GM04504 (cell line): ENCODE measurements at regions not wholly inside any gene's neighbourhood (a gene's known extent, or its start where the extent isn't known, plus 50 kb on each side); places are given as distances from the start of the nearest gene placed in this dataset.
A peak's percentile ranks its signal among the peaks of the same experiment; 100 is the strongest.

ENCODE experiments used
- DNase-seq: peaks from one replicate; pipeline ENCODE4 v3.0.0-alpha.2; 2012; ENCODE audit warnings: low read depth

DNA sequence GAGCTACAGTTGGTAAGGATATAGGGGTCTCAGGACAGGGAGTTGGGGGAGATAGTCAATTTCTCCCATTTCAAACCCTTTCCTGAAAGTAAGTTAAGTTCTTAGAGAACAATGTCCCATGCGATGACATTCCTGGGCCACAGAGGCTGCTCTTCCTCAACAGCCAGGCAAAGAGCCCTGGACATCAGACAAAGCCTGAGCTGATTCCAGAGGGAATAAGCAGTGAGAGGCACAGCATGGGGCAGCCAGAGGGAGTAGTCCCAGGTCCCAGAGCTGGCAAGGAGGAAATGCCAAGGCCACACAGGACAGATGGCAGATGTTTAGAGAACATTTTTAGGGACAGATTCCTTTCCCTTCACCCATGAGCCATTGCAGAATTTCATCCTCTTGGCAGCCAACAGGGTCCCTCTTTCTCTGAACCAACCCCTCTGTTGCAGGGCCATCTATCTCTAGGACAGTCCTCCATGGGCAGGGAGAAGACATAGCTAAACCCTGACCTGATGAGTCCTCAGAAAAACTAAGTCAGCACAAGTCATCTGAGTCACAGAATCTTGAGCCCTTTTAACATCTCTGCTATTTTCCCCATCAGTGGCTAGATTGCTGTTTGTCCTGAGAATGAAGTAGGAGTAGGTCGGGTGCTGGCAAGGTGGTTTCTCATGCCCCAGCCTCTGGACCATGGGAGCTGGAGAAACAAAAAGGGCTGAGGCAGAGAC, 60.3 kb upstream of the CALM2 start:
- DNase-seq = no peak

DNA sequence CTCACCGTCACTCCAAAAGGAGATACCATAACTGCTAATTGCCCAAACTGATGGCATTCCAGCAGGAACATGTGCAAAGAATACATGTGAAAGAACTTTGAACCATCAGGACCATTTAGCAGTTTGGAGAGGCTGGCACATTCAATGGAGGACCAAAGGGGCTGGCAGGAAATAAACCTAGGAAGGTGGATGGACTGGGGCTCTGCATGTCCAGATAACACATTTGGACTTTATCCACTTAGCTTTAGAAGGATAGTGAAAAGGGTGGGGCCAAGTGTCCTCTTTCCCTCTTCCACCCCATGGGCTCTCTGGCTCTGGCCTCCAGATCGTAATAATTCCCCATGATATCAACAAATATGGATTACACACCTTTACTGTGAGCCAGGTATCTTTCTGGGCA, 58.8 kb upstream of the CALM2 start:
- no peak for DNase-seq

DNA sequence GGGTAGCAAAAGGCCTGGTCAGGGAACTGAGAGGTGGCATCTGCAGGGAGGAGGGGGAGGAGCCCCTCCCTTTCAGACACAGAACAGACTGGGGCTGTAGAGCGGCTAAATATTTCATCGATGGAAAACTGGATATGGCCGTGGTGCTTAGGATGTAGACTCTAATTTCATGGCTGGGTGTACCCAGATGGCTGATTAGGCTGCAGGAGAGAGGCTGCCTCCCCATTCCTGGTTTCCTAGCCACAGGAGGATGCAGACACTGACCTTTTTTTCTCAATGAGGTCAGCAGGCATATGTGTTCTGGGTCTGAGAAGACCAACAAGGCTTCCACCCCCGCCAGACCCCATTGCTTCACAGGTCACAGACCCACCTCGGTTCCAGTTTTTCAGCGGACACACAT, 58.1 kb upstream of the CALM2 start:
- no peak for DNase-seq

DNA sequence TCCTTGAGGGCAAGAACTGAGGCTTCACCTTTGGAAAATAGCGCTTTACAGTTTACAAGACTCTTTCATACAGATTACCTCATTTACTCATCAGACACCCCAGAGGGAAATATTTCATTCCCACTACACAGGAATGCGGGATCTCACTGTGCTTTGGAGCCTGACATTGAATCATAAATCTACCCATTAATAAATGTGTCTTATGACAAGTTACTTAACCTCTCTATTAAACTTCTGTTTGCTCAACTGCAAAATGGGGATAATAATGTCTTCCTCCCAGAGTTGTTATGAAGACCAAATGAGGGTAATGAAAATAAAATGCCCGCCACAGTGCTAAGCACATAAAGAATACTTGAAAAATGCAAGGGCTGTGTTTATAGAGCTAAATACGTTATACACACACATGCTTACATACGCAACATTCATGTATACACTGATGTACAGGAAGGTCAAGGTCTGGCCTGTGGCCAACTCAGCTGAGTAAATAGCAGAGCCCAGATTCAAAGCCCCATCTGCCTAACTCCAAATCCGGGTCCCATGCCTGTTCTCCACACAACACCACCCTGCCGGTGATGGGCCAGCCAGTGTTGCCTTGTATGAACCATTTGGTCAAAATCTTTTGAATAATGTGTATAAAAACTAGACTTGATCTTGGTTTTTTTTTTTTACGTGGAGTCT, 56.6 kb upstream of the CALM2 start:
- DNase-seq = no peak

DNA sequence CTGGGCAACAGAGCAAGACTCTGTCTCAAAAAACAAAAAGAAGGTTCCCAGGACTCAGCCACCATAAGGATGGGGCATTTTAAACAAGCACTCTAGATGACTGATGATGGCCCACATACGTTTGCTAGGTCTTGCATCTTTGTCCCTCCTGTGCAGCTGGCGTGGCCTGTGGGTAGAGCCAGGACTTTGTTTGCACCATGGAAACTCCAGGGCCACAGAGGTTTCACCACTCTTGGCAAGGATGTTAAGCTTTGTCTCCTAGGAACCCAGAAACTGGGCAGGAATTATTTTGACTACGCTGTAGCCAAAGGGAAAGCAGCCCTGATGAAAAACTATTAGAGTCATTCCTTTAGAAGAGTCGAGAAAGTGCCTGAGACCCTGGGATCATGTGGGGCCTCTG, 54.1 kb upstream of the CALM2 start:
- DNase-seq = peak; percentile 68

DNA sequence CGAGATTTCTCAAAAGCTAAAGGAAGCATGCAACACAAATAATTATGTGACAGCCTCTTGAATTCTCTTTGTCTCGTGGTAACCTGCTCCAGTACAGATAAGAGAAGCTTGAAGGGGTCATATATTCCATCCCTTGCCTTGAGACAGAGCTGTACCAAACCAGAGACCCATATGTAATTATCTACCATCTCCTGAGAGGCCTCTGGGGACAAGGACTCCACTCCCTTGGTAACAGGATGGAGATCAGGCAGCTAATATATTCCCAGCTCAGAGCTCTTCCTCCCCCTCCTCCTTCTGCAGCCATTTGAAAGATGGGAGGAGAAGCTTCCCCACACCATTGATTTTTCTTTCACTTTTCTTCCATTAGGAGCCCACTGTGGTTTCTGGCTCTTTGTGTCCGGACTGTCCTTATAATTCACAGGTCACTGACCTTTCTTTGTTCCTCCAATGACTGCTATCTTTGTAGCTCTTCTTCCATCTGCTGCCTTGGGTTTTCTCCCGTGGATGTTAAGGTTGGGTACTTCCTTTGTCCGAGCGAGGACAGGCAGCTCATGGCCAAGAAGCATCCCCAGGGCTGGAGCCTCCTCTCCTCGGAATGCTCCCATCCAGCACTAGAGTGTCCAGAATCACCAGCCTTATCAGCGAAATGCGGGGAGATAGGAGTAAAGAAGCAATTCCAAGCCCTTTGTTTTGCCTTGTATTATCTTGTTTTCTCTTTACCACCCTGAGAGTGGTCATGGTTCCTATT, 51.4 kb upstream of the CALM2 start:
- no peak for DNase-seq

DNA sequence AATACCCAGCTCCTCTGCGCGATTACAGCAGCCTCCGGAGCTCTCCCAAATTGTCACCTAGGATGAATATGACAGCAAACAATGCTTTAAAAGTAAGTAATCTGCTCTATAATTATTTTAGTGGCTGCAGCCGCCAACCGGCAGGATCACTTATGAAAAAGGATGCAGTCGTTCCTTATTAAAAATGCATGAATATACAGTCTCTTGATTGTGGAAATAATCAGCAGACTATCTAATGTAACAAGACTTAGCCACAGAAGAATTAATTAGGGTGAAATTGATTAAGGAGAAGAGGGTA, 50.6 kb upstream of the CALM2 start:
- no peak for DNase-seq

DNA sequence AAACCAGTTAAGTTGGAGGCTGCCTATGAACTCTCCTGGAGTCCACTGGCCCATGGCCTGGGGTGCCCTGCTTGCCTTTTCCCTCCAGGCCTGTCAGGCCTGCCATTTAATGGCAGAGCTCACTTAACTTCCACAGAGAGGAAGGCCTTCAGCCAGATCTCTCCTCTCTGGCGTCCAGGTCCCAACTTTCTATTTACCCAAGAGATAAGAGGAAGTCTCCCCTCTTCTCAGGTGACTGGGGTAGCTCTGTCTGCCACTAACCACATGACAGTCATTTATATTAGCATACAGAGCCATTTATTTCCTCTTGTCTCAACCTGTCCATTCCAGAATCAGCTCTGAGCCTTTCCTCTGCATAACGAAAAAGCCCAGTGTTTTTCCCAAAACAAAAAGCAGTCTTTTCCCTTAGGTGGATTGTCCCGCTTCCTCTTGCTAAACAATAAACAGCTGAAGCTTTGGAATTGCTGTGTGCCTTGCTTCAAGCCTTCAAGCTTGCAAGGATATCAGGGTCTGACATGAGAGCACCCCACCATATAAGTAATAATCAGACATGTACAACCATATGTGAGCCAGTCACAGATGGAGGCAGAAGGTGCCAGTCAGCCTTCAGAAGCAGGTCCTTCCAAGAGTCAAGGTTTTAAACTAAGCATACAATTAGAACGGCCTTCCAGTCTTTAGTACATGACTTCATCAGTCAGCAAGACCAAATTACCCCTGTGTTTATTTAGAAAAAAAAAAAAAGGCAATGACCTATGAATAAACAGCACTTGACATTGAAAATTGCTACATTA, 50.0 kb upstream of the CALM2 start:
- no peak for DNase-seq
